AG10803 (cell line): ENCODE measurements at regions not wholly inside any gene's neighbourhood (a gene's known extent, or its start where the extent isn't known, plus 50 kb on each side); places are given as distances from the start of the nearest gene placed in this dataset.

Experiments
- DNase-seq: peaks from one replicate; pipeline ENCODE4 v3.0.0; 2010; ENCODE audit warnings: low read depth
- H3K4me3 ChIP-seq: 2 replicates; pipeline ENCODE4 v1.5.1; 2011; ENCODE audit warnings: mild to moderate bottlenecking, low read length, control low read depth
- CTCF ChIP-seq: conservative IDR thresholded peaks from 2 replicates; pipeline ENCODE4 v1.5.1; 2011; ENCODE audit warnings: mild to moderate bottlenecking, low read length, control low read depth, inconsistent platforms

DNA sequence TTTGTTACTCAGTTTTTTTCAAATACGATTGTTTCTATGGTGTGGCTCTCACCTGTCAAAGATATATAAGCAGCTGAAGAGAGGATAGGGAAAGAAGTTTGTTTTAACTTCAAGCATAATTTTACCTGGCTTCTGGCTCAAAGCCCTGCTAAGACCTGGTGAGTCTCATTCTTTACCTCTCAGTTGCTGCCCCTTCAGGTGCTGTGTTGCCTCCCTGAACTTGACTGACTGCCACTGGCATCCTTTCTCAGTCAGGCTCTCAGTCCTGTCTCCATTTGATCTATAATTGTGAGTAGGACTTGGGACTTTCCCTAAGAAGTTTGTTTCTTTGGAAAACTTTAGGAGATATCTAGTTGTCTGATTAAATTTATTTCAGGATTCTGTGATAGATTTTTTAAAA is 249.6 kb downstream of the IZUMO3 start:
- no peak for TF ChIP-seq CTCF
- DNase-seq: no peak
- no peak overlapping the region for H3K4me3 ChIP-seq

DNA sequence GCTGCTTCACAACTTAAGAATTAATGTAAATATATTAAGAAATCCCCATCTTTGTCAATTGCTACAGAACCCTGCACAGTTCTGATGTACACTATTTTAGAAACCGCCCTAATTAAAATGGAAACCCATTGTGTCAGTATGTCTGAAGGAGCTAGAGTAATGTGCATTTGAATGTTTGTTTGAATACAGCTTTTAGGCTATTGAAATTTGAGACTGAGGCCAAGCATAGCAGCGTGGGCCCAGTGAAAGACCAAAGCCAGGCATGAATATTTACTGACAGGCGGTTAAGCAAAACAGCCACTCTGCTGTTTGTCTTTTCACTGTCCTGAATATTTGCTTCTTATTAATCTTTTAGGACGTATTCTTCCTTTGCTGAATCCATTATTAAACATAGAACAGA is 252.3 kb downstream of the IZUMO3 start:
- DNase-seq: no peak
- TF ChIP-seq CTCF: no peak
- no peak overlapping the region for H3K4me3 ChIP-seq

GRCh38 chr9:24286761-24287160 is 258.9 kb downstream of the IZUMO3 start:
- TF ChIP-seq CTCF: no peak
- DNase-seq: no peak
- no peak overlapping the region for H3K4me3 ChIP-seq

GRCh38 chr9:24258626-24259025 is 287.1 kb downstream of the IZUMO3 start:
- no peak for TF ChIP-seq CTCF
- DNase-seq: no peak
- no peak overlapping the region for H3K4me3 ChIP-seq

GRCh38 chr9:24257726-24258125 is 288.0 kb downstream of the IZUMO3 start:
- DNase-seq: no peak

GRCh38 chr9:24245988-24246387 is 299.7 kb downstream of the IZUMO3 start:
- peak; percentile 9 for DNase-seq
- TF ChIP-seq CTCF: peak; percentile 35; the same call in 1 of the 2 replicates
- H3K4me3 ChIP-seq: no peak overlapping the region

More at GRCh38 chr9:24257726-24258125, 288.0 kb downstream of the IZUMO3 start:
- no peak for TF ChIP-seq CTCF
- no peak overlapping the region for H3K4me3 ChIP-seq

- DNase-seq: no peak
- H3K4me3 ChIP-seq: no peak overlapping the region
- TF ChIP-seq CTCF: no peak
Observed at GRCh38 chr9:24242576-24242975, 303.1 kb downstream of the IZUMO3 start.
